PC-3 (cell line): ENCODE measurements at regions not wholly inside any gene's neighbourhood (a gene's known extent, or its start where the extent isn't known, plus 50 kb on each side); places are given as distances from the start of the nearest gene placed in this dataset.

ENCODE experiments used
- ATAC-seq: fragments of 200-7000 bp; cut with Tn5 transposase; 2 replicates; pipeline ENCODE4 v1.9.1; 2020; ENCODE audit warnings: mild to moderate bottlenecking, moderate library complexity
- BruUV-seq: library from RNA; stranded (reverse); fragments of 400-500 nt; replicated peaks from 2 replicates; lab custom pipeline; 2021; lab: Mats Ljungman, UMichigan
- CTCF ChIA-PET: fragments of 300-600 bp; sonication (Branson Sonifier 250); formaldehyde crosslinking; loops from one replicate; lab custom pipeline; 2022; ENCODE audit warnings: antibody characterized with exemption; lab: Charles Lee
- POLR2A ChIA-PET: fragments of 300-600 bp; sonication (Branson Sonifier 250); formaldehyde crosslinking; loops from one replicate; lab custom pipeline; 2022; ENCODE audit warnings: antibody characterized with exemption; ENCODE audit not compliant: unreplicated experiment; lab: Charles Lee
- DNase-seq: peaks from one replicate; pipeline ENCODE4 v3.0.0-alpha.2; 2015
- H2AFZ ChIP-seq: fragments of 300-600 bp; sonication (generic); 2 replicates; pipeline ENCODE4 v1.6.0; 2016; ENCODE audit warnings: antibody characterized with exemption, low read length
- H3F3A ChIP-seq: fragments of 300-600 bp; sonication (generic); one replicate; pipeline ENCODE4 v1.6.0; 2017; ENCODE audit warnings: antibody characterized with exemption, low read length, control low read depth, mild to moderate bottlenecking; ENCODE audit not compliant: unreplicated experiment
- H3K27ac ChIP-seq: fragments of 300-600 bp; sonication (generic); 2 replicates; pipeline ENCODE4 v1.5.1; 2016; ENCODE audit warnings: mild to moderate bottlenecking, low read length
- H3K27me3 ChIP-seq: fragments of 300-600 bp; sonication (generic); 2 replicates; pipeline ENCODE4 v1.6.1; 2016; ENCODE audit warnings: low read length, mixed read lengths
- H3K36me3 ChIP-seq: fragments of 300-600 bp; sonication (generic); 2 replicates; pipeline ENCODE4 v1.6.1; 2016; ENCODE audit warnings: low read depth, mixed run types, low read length, mixed read lengths
- H3K4me1 ChIP-seq: fragments of 300-600 bp; sonication (generic); 2 replicates; pipeline ENCODE4 v1.5.1; 2016; ENCODE audit warnings: low read length; ENCODE audit not compliant: insufficient read depth
- H3K4me2 ChIP-seq: fragments of 300-600 bp; sonication (generic); 2 replicates; pipeline ENCODE4 v1.6.0; 2016; ENCODE audit warnings: low read length
- H3K4me3 ChIP-seq: fragments of 300-600 bp; sonication (generic); 2 replicates; pipeline ENCODE4 v1.5.1; 2016; ENCODE audit warnings: mild to moderate bottlenecking, low read length, mixed read lengths
- H3K79me2 ChIP-seq: fragments of 300-600 bp; sonication (generic); 2 replicates; pipeline ENCODE4 v1.6.1; 2017; ENCODE audit warnings: low read length, mixed read lengths
- H3K9ac ChIP-seq: fragments of 300-600 bp; sonication (generic); 2 replicates; pipeline ENCODE4 v1.6.0; 2016; ENCODE audit warnings: mild to moderate bottlenecking, low read length
- H3K9me2 ChIP-seq: fragments of 300-600 bp; sonication (generic); replicated peaks from 2 replicates; pipeline ENCODE4 v1.6.1; 2016; ENCODE audit warnings: mixed run types, low read length, mixed read lengths
- H3K9me3 ChIP-seq: fragments of 300-600 bp; sonication (generic); 2 replicates; pipeline ENCODE4 v1.6.1; 2016; ENCODE audit warnings: low read length, mixed read lengths
- H4K20me1 ChIP-seq: fragments of 300-600 bp; sonication (generic); 2 replicates; pipeline ENCODE4 v1.6.1; 2016; ENCODE audit warnings: low read length, mixed read lengths
- CTCF ChIP-seq: fragments of 300-600 bp; sonication (generic); conservative IDR thresholded peaks from 2 replicates; pipeline ENCODE4 v1.5.1; 2017; ENCODE audit warnings: antibody characterized with exemption, low read depth, mild to moderate bottlenecking, low read length
- EZH2 ChIP-seq: fragments of 300-600 bp; sonication (generic); IDR thresholded peaks from one replicate; pipeline ENCODE4 v1.6.1; 2017; ENCODE audit warnings: antibody characterized with exemption, mild to moderate bottlenecking, low read length; ENCODE audit not compliant: unreplicated experiment
- EZH2phosphoT487 ChIP-seq: fragments of 300-600 bp; sonication (generic); IDR thresholded peaks from 2 replicates; pipeline ENCODE4 v1.6.1; 2018; ENCODE audit warnings: mild to moderate bottlenecking, antibody characterized with exemption, low read length, borderline replicate concordance
- intact Hi-C: fragments of 100-400 bp; cut with micrococcal nuclease; formaldehyde crosslinking; loops from 2 replicates; pipeline ENCODE4 v1.9.0; 2023

- ChIA-PET POLR2A (no interaction called here), CTCF (no interaction called here)
- Histone ChIP-seq H4K20me1 (no peaks in the 10 kb centered on the region), H3K4me1 (no peaks in the 10 kb centered on the region), H3K9ac (no peak overlapping the region), H3K36me3 (no peaks in the 10 kb centered on the region), H3F3A (no peaks in the 10 kb centered on the region), H3K9me2 (no peaks in the 10 kb centered on the region), H3K4me3 (no peak overlapping the region), H3K79me2 (no peaks in the 10 kb centered on the region), H3K4me2 (no peak overlapping the region), H3K27me3 (no peaks in the 10 kb centered on the region), H3K9me3 (no peaks in the 10 kb centered on the region), H3K27ac (no peak overlapping the region), H2AFZ (no peak overlapping the region)
- intact Hi-C loops: no loop called here
- ATAC-seq: no peak
- no peak for TF ChIP-seq EZH2phosphoT487
- no peak for TF ChIP-seq EZH2
- TF ChIP-seq CTCF: no peak
- DNase-seq: peak; percentile 18
- BruUV-seq: no TSS peak
Observed at GRCh38 chr6:95795927-95796326, 218.6 kb downstream of the MANEA start.

- H3K9ac ChIP-seq: no peak overlapping the region
- no peaks in the 10 kb centered on the region for H3K79me2 ChIP-seq
- H3K27me3 ChIP-seq: no peaks in the 10 kb centered on the region
- POLR2A ChIA-PET: no interaction called here
- H4K20me1 ChIP-seq: no peaks in the 10 kb centered on the region
- BruUV-seq: no TSS peak
- H3K4me2 ChIP-seq: no peak overlapping the region
- H3K4me1 ChIP-seq: no peaks in the 10 kb centered on the region
- intact Hi-C loops: no loop called here
- TF ChIP-seq CTCF (no peak), EZH2phosphoT487 (no peak), EZH2 (no peak)
- H3K9me2 ChIP-seq: no peaks in the 10 kb centered on the region
- no peaks in the 10 kb centered on the region for H3K36me3 ChIP-seq
- H3F3A ChIP-seq: no peaks in the 10 kb centered on the region
- H3K9me3 ChIP-seq: no peaks in the 10 kb centered on the region
- no peak overlapping the region for H3K27ac ChIP-seq
- ATAC-seq (no peak), DNase-seq (no peak)
- H2AFZ ChIP-seq: no peak overlapping the region
- CTCF ChIA-PET: no interaction called here
- no peak overlapping the region for H3K4me3 ChIP-seq
Observed at GRCh38 chr6:95797054-95797453, 218.7 kb upstream of the FUT9 start.

- no peak overlapping the region for H3K4me2 ChIP-seq
Observed at GRCh38 chr6:95802978-95803377, 212.8 kb upstream of the FUT9 start.

More at GRCh38 chr6:95802978-95803377, 212.8 kb upstream of the FUT9 start:
- DNase-seq (no peak), ATAC-seq (no peak)
- intact Hi-C loops: no loop called here
- Histone ChIP-seq H3K27me3 (no peaks in the 10 kb centered on the region), H3K9me2 (no peaks in the 10 kb centered on the region), H3K36me3 (no peaks in the 10 kb centered on the region), H3K4me1 (no peaks in the 10 kb centered on the region), H2AFZ (no peak overlapping the region), H3K27ac (no peak overlapping the region), H3K9ac (no peak overlapping the region), H3K9me3 (no peaks in the 10 kb centered on the region), H3K4me3 (no peak overlapping the region), H3F3A (no peaks in the 10 kb centered on the region), H3K79me2 (no peaks in the 10 kb centered on the region), H4K20me1 (no peaks in the 10 kb centered on the region)
- CTCF ChIA-PET: no interaction called here
- BruUV-seq: no TSS peak
- POLR2A ChIA-PET: no interaction called here
- no peak for TF ChIP-seq EZH2
- no peak for TF ChIP-seq EZH2phosphoT487
- no peak for TF ChIP-seq CTCF
